ENCODE measurements at regions not wholly inside any gene's neighbourhood (a gene's known extent, or its start where the extent isn't known, plus 50 kb on each side); places are given as distances from the start of the nearest gene placed in this dataset.
A peak's percentile ranks its signal among the peaks of the same experiment; 100 is the strongest.

GRCh38 chr7:156480671-156481070, 159.9 kb upstream of the RNF32 start:
- no peak for TF ChIP-seq CTCF (IDR thresholded peaks at IDR 0.05; ENCODE audit: insufficient read depth, missing control alignments)
- DNase-seq (ENCODE audit: insufficient read length, low spot score) (no peak), FAIRE-seq (no peak)

- no peak for DNase-seq (ENCODE audit: insufficient read length, low spot score)
- TF ChIP-seq CTCF (IDR thresholded peaks at IDR 0.05; ENCODE audit: insufficient read depth, missing control alignments), result no peak
- FAIRE-seq, result no peak
These were observed 161.0 kb upstream of the RNF32 start for GRCh38 chr7:156479596-156479995.

- DNase-seq (ENCODE audit: insufficient read length, low spot score) (no peak), FAIRE-seq (no peak)
- TF ChIP-seq CTCF (IDR thresholded peaks at IDR 0.05; ENCODE audit: insufficient read depth, missing control alignments), result no peak
These were observed 162.1 kb upstream of the RNF32 start for GRCh38 chr7:156478486-156478885.

- no peak for TF ChIP-seq CTCF (IDR thresholded peaks at IDR 0.05; ENCODE audit: insufficient read depth, missing control alignments)
- no peak for DNase-seq (ENCODE audit: insufficient read length, low spot score)
- FAIRE-seq, result no peak
These were observed 164.9 kb upstream of the RNF32 start for GRCh38 chr7:156475666-156476065.

GRCh38 chr7:156475179-156475578, 165.4 kb upstream of the RNF32 start:
- FAIRE-seq (no peak), DNase-seq (ENCODE audit: insufficient read length, low spot score) (no peak)
- no peak for TF ChIP-seq CTCF (IDR thresholded peaks at IDR 0.05; ENCODE audit: insufficient read depth, missing control alignments)

GRCh38 chr7:156474241-156474743, 166.3 kb upstream of the RNF32 start:
- TF ChIP-seq CTCF (IDR thresholded peaks at IDR 0.05; ENCODE audit: insufficient read depth, missing control alignments), result no peak
- no peak for FAIRE-seq

GRCh38 chr7:156473476-156474240, 166.9 kb upstream of the RNF32 start:
- FAIRE-seq (no peak), DNase-seq (ENCODE audit: insufficient read length, low spot score) (no peak)
- TF ChIP-seq CTCF (IDR thresholded peaks at IDR 0.05; ENCODE audit: insufficient read depth, missing control alignments), result peak; percentile 73

More at GRCh38 chr7:156474241-156474743, 166.3 kb upstream of the RNF32 start:
- DNase-seq (ENCODE audit: insufficient read length, low spot score), result no peak

All from D721Med (cell line).